Bronchial epithelial cell (primary cell): ENCODE measurements at regions not wholly inside any gene's neighbourhood (a gene's known extent, or its start where the extent isn't known, plus 50 kb on each side); places are given as distances from the start of the nearest gene placed in this dataset.

ENCODE experiments used
- DNase-seq: peaks from one replicate; pipeline ENCODE4 v3.0.0-alpha.2; 2010; ENCODE audit warnings: low read depth
- FAIRE-seq: peaks from 2 replicates; lab custom pipeline; 2011; peaks lifted over from hg19 to GRCh38; lab: Jason Lieb, UNC
- H3K27me3 ChIP-seq: 2 replicates; pipeline ENCODE4 v1.5.1; 2011; ENCODE audit warnings: low read length; ENCODE audit not compliant: control insufficient read depth, insufficient read depth
- H3K36me3 ChIP-seq: 2 replicates; pipeline ENCODE4 v1.5.1; 2011; ENCODE audit warnings: low read length; ENCODE audit not compliant: control insufficient read depth, insufficient read depth
- H3K4me3 ChIP-seq: 2 replicates; pipeline ENCODE4 v1.5.1; 2011; ENCODE audit warnings: mild to moderate bottlenecking, low read depth, low read length, control low read depth
- TF ChIP-seq, protein P1 (sequence below): IDR thresholded peaks from 2 replicates; pipeline ENCODE4 v1.5.1; 2011; ENCODE audit warnings: mild to moderate bottlenecking, moderate library complexity, low read length, control low read depth, inconsistent platforms; ENCODE audit not compliant: insufficient read depth, severe bottlenecking

DNA sequence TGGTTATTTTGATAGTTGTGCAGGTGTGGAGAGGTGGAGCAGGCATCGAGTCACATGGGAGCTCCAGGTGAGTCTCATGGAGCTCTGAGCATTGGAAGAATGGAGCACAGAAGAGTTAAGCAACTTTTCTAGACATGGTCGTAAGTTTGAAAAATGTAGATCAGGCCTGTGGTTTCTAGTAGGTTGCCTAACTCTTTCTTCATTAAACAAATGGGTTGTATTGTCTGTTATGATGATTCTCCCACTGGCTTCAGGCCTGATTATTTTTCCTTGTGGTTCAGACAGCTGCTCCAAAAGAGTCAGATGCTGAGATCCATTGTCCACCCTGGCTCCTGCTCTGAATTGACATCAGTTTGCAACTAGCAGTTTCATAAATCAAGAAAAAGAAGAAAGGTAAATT lies 80.3 kb upstream of the RPS23 start:
- Histone ChIP-seq H3K27me3 (no peaks in the 10 kb centered on the region), H3K36me3 (no peaks in the 10 kb centered on the region), H3K4me3 (no peak overlapping the region)
- FAIRE-seq: no peak
- peak; percentile 36 for DNase-seq
- TF ChIP-seq, protein P1, sequence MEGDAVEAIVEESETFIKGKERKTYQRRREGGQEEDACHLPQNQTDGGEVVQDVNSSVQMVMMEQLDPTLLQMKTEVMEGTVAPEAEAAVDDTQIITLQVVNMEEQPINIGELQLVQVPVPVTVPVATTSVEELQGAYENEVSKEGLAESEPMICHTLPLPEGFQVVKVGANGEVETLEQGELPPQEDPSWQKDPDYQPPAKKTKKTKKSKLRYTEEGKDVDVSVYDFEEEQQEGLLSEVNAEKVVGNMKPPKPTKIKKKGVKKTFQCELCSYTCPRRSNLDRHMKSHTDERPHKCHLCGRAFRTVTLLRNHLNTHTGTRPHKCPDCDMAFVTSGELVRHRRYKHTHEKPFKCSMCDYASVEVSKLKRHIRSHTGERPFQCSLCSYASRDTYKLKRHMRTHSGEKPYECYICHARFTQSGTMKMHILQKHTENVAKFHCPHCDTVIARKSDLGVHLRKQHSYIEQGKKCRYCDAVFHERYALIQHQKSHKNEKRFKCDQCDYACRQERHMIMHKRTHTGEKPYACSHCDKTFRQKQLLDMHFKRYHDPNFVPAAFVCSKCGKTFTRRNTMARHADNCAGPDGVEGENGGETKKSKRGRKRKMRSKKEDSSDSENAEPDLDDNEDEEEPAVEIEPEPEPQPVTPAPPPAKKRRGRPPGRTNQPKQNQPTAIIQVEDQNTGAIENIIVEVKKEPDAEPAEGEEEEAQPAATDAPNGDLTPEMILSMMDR: no peak

DNA sequence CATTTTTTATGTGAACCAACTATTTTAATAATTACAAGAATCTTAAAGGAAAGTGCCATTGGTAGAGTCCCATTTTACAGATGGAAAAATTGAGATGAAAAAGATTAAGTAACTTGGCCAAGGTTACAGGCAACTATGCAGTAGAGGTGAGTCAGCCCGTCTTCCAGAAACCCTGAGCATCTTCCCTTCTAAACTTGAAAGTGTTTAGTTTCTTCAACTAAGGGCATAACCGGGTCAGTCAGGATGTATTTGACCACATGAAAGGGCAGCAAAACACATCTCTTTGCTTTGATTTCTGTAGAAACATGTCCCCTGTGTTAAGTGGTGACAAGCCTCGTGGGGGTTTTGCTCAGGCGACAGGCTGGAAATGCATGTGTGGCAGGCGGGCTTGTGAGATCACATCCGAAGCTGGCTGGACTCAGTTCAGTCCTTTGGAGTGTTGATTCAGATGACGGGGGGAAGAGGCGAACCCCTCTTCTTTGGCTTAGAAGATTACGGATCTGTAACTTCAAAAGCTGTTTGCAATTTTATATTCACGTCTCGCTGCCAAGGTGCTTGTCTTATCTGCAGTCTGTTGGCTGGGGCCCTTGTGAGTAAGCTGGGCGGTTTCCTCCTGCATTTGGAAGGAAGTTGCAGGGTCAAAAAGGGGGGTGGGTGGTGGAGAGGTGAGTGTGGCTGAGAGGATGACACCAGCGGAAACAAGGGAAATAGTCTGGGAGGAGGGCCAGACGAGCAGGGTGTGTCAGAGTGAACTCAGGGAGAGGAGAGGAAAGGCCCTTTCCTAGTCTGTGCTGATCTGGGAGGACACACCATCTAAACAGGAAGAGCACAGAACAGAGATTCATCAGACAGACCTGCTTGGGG lies 78.9 kb upstream of the RPS23 start:
- Histone ChIP-seq H3K36me3 (no peaks in the 10 kb centered on the region), H3K27me3 (no peaks in the 10 kb centered on the region), H3K4me3 (no peak overlapping the region)
- DNase-seq (peak; percentile 99), FAIRE-seq (no peak)
- TF ChIP-seq, protein P1: no peak

DNA sequence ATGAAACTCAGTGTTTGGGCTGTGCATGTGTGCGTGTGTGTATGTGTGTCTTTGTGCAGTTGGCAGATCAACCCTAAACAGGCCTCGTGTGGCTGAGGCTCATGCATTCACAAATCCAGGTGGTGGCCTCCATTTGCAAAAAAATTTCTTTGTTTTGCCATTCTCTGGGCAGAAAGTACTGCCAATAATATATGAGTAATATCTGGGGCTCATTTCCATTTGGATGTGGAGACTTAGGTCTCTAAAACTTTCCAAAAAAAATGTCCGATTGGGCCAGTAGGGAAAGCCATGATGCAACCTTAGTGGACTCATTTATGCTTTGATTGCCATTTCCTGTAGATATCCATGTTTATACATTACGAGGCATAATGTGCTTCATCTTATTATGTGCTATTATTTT lies 77.9 kb upstream of the RPS23 start:
- no peaks in the 10 kb centered on the region for H3K36me3 ChIP-seq
- no peak overlapping the region for H3K4me3 ChIP-seq
- TF ChIP-seq, protein P1: no peak
- no peak for DNase-seq
- FAIRE-seq: no peak
- no peaks in the 10 kb centered on the region for H3K27me3 ChIP-seq

DNA sequence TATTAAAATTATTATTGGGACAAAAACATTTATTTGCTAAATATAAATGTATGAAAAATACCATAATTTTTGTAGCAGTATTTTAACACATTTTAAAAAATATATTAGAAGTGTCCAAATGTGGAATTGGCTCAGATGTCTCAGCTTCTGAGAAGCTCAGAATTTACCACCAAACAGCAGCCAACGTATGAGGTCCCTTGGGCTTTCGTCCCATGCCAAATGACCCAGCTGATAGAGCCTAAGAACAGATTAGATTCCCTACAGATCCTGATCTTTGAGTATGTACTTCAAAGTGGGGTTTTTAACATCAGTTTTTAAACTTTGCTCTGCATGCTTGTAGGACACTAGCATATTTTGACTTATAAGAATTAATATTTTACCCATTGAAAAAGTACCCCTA lies 77.3 kb upstream of the RPS23 start:
- FAIRE-seq (no peak), DNase-seq (no peak)
- H3K27me3 ChIP-seq: no peaks in the 10 kb centered on the region
- no peaks in the 10 kb centered on the region for H3K36me3 ChIP-seq
- TF ChIP-seq, protein P1: no peak
- H3K4me3 ChIP-seq: no peak overlapping the region

DNA sequence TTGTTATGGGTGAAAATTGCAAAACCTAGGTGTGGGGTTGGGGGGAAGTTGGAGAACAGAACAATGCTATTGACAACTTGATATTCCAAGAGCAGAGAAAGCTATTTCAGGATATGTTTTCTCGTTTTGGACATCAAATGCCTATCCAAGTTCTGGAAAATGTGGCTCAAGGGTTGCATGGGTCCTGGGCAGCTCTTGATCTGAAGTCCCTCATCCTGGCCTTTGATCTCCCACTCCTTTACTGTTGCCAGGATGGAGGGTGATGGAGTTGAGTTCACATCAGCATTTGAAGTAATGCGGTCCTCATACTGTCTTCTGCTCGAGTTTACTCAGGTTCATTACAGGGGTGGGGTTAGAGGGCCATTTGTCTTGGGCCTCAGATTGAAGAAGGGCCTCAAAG lies 76.9 kb upstream of the RPS23 start:
- H3K27me3 ChIP-seq: no peaks in the 10 kb centered on the region
- no peaks in the 10 kb centered on the region for H3K36me3 ChIP-seq
- TF ChIP-seq, protein P1: no peak
- FAIRE-seq (no peak), DNase-seq (no peak)
- no peak overlapping the region for H3K4me3 ChIP-seq

DNA sequence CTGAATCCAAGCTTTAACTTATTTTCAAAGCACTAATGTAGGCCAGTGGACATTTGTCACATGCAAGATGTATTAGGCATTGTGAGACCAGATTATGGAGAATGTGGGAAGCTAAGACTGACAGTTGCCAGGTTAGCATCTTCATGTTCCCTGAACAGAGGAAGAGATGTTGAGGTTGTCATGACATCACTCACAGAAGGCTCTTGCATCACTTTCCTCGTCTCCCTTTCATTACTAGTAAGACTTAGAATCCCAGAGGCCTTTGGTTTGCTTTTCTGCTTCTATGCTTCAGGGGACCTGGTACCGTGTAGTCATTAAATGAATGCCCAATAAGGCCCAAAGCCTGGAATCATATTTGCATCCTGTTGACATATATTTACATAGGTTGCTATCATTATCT lies 76.4 kb upstream of the RPS23 start:
- DNase-seq (no peak), FAIRE-seq (no peak)
- TF ChIP-seq, protein P1: no peak
- Histone ChIP-seq H3K36me3 (no peaks in the 10 kb centered on the region), H3K4me3 (no peak overlapping the region), H3K27me3 (no peaks in the 10 kb centered on the region)
